Ishikawa (cell line): ENCODE measurements at regions not wholly inside any gene's neighbourhood (a gene's known extent, or its start where the extent isn't known, plus 50 kb on each side); places are given as distances from the start of the nearest gene placed in this dataset.

Source experiments
- CEBPB ChIP-seq: IDR thresholded peaks from 2 replicates; pipeline ENCODE4 v1.6.1; 2012
- CREB1 ChIP-seq: IDR thresholded peaks from 2 replicates; pipeline ENCODE4 v1.6.1; 2012; ENCODE audit warnings: low read depth
- EGR1 ChIP-seq: IDR thresholded peaks from 2 replicates; pipeline ENCODE4 v1.6.1; 2012
- EP300 ChIP-seq: IDR thresholded peaks from 2 replicates; pipeline ENCODE4 v1.6.1; 2012; ENCODE audit warnings: borderline replicate concordance
- FOXM1 ChIP-seq: IDR thresholded peaks from 2 replicates; pipeline ENCODE4 v1.6.1; 2012; ENCODE audit warnings: low read depth, borderline replicate concordance
- MAX ChIP-seq: IDR thresholded peaks from 2 replicates; pipeline ENCODE4 v1.6.1; 2012
- NFIC ChIP-seq: IDR thresholded peaks from 2 replicates; pipeline ENCODE4 v1.6.1; 2012
- RAD21 ChIP-seq: IDR thresholded peaks from 2 replicates; pipeline ENCODE4 v1.6.1; 2012; ENCODE audit warnings: low read depth
- REST ChIP-seq: IDR thresholded peaks from 2 replicates; pipeline ENCODE4 v1.6.1; 2012; ENCODE audit warnings: low read depth, mild to moderate bottlenecking
- TAF1 ChIP-seq: IDR thresholded peaks from 2 replicates; pipeline ENCODE4 v1.6.1; 2012; ENCODE audit warnings: low read depth, mild to moderate bottlenecking
- TCF12 ChIP-seq: IDR thresholded peaks from 2 replicates; pipeline ENCODE4 v1.6.1; 2012; ENCODE audit warnings: low read depth
- TEAD4 ChIP-seq: IDR thresholded peaks from 2 replicates; pipeline ENCODE4 v1.6.1; 2012
- USF1 ChIP-seq: IDR thresholded peaks from 2 replicates; pipeline ENCODE4 v1.6.1; 2012
- YY1 ChIP-seq: IDR thresholded peaks from 2 replicates; pipeline ENCODE4 v1.6.1; 2012; ENCODE audit warnings: low read depth
- ZBTB7A ChIP-seq: IDR thresholded peaks from 2 replicates; pipeline ENCODE4 v1.6.1; 2012; ENCODE audit warnings: low read depth

GRCh38 chr14:71395151-71395604 is 487.9 kb downstream of the PCNX1 start:
- TF ChIP-seq EGR1, result no peak
- TF ChIP-seq CEBPB, result no peak
- TF ChIP-seq FOXM1, result no peak
- TF ChIP-seq TCF12, result no peak
- no peak for TF ChIP-seq NFIC
- TF ChIP-seq USF1, result no peak
- no peak for TF ChIP-seq ZBTB7A
- TF ChIP-seq RAD21, result no peak
- TF ChIP-seq CREB1, result no peak
- TF ChIP-seq TAF1, result no peak
- no peak for TF ChIP-seq YY1
- TF ChIP-seq TEAD4, result no peak
- TF ChIP-seq EP300, result no peak
- TF ChIP-seq MAX, result no peak
- TF ChIP-seq REST, result no peak

GRCh38 chr14:71395636-71396035 is 488.4 kb downstream of the PCNX1 start:
- TF ChIP-seq NFIC (no peak), ZBTB7A (no peak), YY1 (no peak), REST (no peak), CEBPB (no peak), CREB1 (no peak), MAX (no peak)

- TF ChIP-seq USF1, result no peak
Measured at GRCh38 chr14:71396050-71396677, 488.9 kb downstream of the PCNX1 start.

GRCh38 chr14:71397371-71397770 is 490.1 kb downstream of the PCNX1 start:
- TF ChIP-seq TAF1 (no peak), REST (no peak), MAX (no peak), TCF12 (no peak), CREB1 (no peak), RAD21 (no peak), EGR1 (no peak), EP300 (no peak), YY1 (no peak), ZBTB7A (no peak), USF1 (no peak), CEBPB (no peak), FOXM1 (no peak), NFIC (no peak), TEAD4 (no peak)

- TF ChIP-seq REST, result no peak
- TF ChIP-seq USF1, result no peak
- no peak for TF ChIP-seq TAF1
- no peak for TF ChIP-seq EGR1
- no peak for TF ChIP-seq EP300
- no peak for TF ChIP-seq ZBTB7A
Measured at GRCh38 chr14:71398450-71398849, 491.2 kb downstream of the PCNX1 start.
